GM23248 (cell line): ENCODE measurements at regions not wholly inside any gene's neighbourhood (a gene's known extent, or its start where the extent isn't known, plus 50 kb on each side); places are given as distances from the start of the nearest gene placed in this dataset.

Experiments used
- EZH2 ChIP-seq: fragments of 200-600 bp; sonication (generic); IDR thresholded peaks from 2 replicates; pipeline ENCODE4 v1.6.1; 2018; ENCODE audit warnings: antibody characterized with exemption, mild to moderate bottlenecking; ENCODE audit not compliant: insufficient read depth, poor library complexity, severe bottlenecking
- EZH2phosphoT487 ChIP-seq: fragments of 200-600 bp; sonication (generic); IDR thresholded peaks from 2 replicates; pipeline ENCODE4 v1.6.1; 2018; ENCODE audit warnings: antibody characterized with exemption, moderate library complexity, mild to moderate bottlenecking, low read depth; ENCODE audit not compliant: insufficient read depth

DNA sequence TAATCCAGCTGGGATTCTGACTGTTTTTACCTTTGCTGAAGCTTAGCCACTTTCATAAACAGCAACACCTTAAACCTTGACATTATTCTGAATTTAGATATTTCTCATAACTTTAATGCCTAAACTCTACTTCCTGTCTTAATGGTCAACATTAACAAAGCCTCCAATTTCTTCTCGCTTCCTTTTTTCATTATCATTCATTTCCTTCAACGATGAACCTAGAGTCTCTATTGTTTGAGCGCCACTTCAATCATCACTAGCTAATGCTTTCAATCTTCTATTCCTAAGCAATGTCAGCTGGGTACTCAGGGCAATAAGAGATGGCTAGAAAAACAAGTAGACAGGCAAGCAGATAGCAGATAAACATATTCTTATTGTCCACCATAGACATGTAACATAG, 96.6 kb upstream of the TMEM196 start:
- TF ChIP-seq EZH2 (no peak), EZH2phosphoT487 (no peak)
